Heart left ventricle (tissue), 16 donors: ENCODE measurements at regions not wholly inside any gene's neighbourhood (a gene's known extent, or its start where the extent isn't known, plus 50 kb on each side); places are given as distances from the start of the nearest gene placed in this dataset.

Source experiments
- ATAC-seq, 4 donors: fragments of 200-7000 bp; cut with Tn5 transposase; one replicate each; pipeline ENCODE4 v1.9.1; 2020 to 2022; ENCODE audit warnings: moderate library complexity in 4 of 4, mild to moderate bottlenecking in 3 of 4, moderate number of reproducible peaks in 1 of 4
- DNase-seq, 5 donors: peaks; one replicate each; pipeline ENCODE4 v3.0.0-alpha.2; 2020
- H3K27ac ChIP-seq, 12 donors: fragments of 200-600 bp; sonication (generic) in 4 of 12; one replicate each; pipeline versions ENCODE4 v1.5.0 to v1.8.0; 2016 to 2022; ENCODE audit warnings: mild to moderate bottlenecking in 2 of 12
- H3K27me3 ChIP-seq, 9 donors: fragments of 200-600 bp; sonication (generic) in 2 of 9; one replicate each; pipeline versions ENCODE4 v1.5.1 to v1.8.0; 2016 to 2022; ENCODE audit warnings: mild to moderate bottlenecking in 3 of 9
- H3K36me3 ChIP-seq, 9 donors: fragments of 200-600 bp; sonication (generic) in 2 of 9; one replicate each; pipeline versions ENCODE4 v1.5.0 to v1.8.0; 2018 to 2022; ENCODE audit warnings: mild to moderate bottlenecking in 2 of 9
- H3K4me1 ChIP-seq, 12 donors: fragments of 200-600 bp; sonication (generic) in 4 of 12; one replicate each; pipeline versions ENCODE4 v1.5.0 to v1.8.0; 2016 to 2022; ENCODE audit warnings: mild to moderate bottlenecking in 3 of 12
- H3K4me3 ChIP-seq, 12 donors: fragments of 200-600 bp; sonication (generic) in 4 of 12; one replicate each; pipeline versions ENCODE4 v1.5.0 to v1.8.0; 2017 to 2022; ENCODE audit warnings: mild to moderate bottlenecking in 9 of 12, moderate library complexity in 4 of 12
- H3K9me3 ChIP-seq, 12 donors: fragments of 200-600 bp; sonication (generic) in 4 of 12; one replicate each; pipeline versions ENCODE4 v1.5.0 to v1.8.0; 2016 to 2022; ENCODE audit warnings: mild to moderate bottlenecking in 1 of 12
- POLR2A ChIP-seq, 2 donors: fragments of 450-650 bp; IDR thresholded peaks; one replicate each; pipeline ENCODE4 v1.6.1; 2017; ENCODE audit warnings: antibody characterized with exemption in 2 of 2, mild to moderate bottlenecking in 2 of 2, moderate library complexity in 2 of 2
- WGBS, 4 donors: extraction: QIAGEN DNeasy Blood & Tissue Kit in 2 of 4; methylation state at CpG; one replicate each; pipeline versions ENCODE4 v1.1.5 to v1.1.7; 2013 to 2018; 5-methylcytosine and 5-hydroxymethylcytosine counted together
- intact Hi-C, 10 donors: fragments of 100-400 bp; cut with DNase I; formaldehyde crosslinking; loops; one replicate each; pipeline versions ENCODE4 v1.11.1 to v1.14.2; 2022
- TF ChIP-seq, protein P1 (sequence below), 12 donors: fragments of 200-600 bp; sonication (generic) in 4 of 12; IDR thresholded peaks; one replicate each; pipeline versions ENCODE4 v1.5.0 to v1.8.0; 2018 to 2022; ENCODE audit warnings: antibody characterized with exemption in 12 of 12, mild to moderate bottlenecking in 5 of 12
- donor health status: ischemic (EF 13 %, LVEDD 7.1; RV severe dilation, severe dysfunction).
- donor health status: healthy with polysubstance abuse.
- donor health status: DM: no; HTN: yes; CAD: no.
- donor health status: DM: no; HTN: no; CAD: no.
- donor health status: ischemic (EF 25% LVEDD 6.9; RV normal size, moderate dysfunction).
- donor health status: ischemic (EF 25% LVEDD 5.7; RV mildly dilated, moderate dysfunction).
- donor health status: healthy.
- donor health status: DM: yes; HTN: yes; CAD: no.
- donor health status: ischemic (EF 35%, LVEDD 5.7; RV mildly dilated, moderate dysfunction).
- donor health status: nonischemic (EF 11% LVEDD 7.7; RV severe dilation, severe dysfunction).
- donor health status: DM: yes; HTN: yes; CAD: no.
- donor health status: PGD.
- donor health status: ischemic (EF 29% LVEDD 5.4; RV normal size, mild dysfunction).
- donor health status: nonischemic (EF 23%, LVEDD 6.1; RV moderate dilation, normal function).

DNA sequence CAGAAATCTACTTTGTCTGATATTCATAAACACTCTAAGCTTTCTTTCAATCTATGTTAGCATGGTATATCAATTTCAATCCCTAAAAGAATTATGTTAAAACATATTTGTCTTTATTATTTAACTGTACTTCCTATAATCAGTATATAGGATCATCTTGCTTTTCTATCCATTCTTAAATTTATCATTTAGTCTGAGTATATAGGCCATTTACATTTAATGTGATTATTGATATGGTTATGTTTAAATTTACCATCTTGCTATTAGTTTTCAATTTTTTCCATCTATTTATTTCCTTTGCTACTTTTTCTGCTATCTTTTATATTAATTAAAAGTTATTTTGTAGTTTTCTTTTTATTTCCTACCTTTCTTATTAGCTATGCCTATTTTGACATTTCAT, 174.8 kb upstream of the MBNL1 start:
- no peak overlapping the region for H3K27ac ChIP-seq
- no peak overlapping the region for H3K4me3 ChIP-seq
- intact Hi-C loops = no loop called here
- H3K36me3 ChIP-seq = no peaks in the 10 kb centered on the region
- no peaks in the 10 kb centered on the region for H3K9me3 ChIP-seq
- no peaks in the 10 kb centered on the region for H3K4me1 ChIP-seq
- no peak for TF ChIP-seq POLR2A (IDR thresholded peaks at IDR 0.05)
- TF ChIP-seq, protein P1, sequence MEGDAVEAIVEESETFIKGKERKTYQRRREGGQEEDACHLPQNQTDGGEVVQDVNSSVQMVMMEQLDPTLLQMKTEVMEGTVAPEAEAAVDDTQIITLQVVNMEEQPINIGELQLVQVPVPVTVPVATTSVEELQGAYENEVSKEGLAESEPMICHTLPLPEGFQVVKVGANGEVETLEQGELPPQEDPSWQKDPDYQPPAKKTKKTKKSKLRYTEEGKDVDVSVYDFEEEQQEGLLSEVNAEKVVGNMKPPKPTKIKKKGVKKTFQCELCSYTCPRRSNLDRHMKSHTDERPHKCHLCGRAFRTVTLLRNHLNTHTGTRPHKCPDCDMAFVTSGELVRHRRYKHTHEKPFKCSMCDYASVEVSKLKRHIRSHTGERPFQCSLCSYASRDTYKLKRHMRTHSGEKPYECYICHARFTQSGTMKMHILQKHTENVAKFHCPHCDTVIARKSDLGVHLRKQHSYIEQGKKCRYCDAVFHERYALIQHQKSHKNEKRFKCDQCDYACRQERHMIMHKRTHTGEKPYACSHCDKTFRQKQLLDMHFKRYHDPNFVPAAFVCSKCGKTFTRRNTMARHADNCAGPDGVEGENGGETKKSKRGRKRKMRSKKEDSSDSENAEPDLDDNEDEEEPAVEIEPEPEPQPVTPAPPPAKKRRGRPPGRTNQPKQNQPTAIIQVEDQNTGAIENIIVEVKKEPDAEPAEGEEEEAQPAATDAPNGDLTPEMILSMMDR (IDR thresholded peaks at IDR 0.05) = no peak
- ATAC-seq (no peak), DNase-seq (no peak)
- H3K27me3 ChIP-seq = no peaks in the 10 kb centered on the region

DNA sequence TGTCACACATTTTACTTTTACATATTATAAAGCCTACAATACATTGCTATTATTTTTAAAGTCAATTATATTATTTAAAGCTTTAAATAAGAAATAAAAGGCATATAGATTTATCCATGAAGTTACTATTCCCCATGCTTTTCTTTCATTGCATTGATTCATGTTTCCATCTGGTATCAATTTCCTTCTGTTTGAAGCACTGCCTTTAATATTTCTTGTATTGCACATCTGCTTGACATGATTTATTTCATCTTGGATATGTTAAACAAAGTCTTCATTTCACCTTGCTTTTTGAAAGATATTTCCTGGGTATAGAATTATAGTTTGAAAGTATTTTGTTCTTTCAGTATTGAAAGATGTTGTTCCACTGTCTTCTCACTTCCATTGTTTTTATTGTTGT, 174.3 kb upstream of the MBNL1 start:
- no peak for ATAC-seq
- peak overlapping the region in 1 of 12 donors; percentile 70 for H3K27ac ChIP-seq
- no peaks in the 10 kb centered on the region for H3K36me3 ChIP-seq
- no peaks in the 10 kb centered on the region for H3K9me3 ChIP-seq
- H3K4me3 ChIP-seq = no peak overlapping the region
- TF ChIP-seq POLR2A (IDR thresholded peaks at IDR 0.05) = no peak
- TF ChIP-seq, protein P1 (IDR thresholded peaks at IDR 0.05) = no peak
- H3K4me1 ChIP-seq = no peaks in the 10 kb centered on the region
- DNase-seq = no peak
- no peaks in the 10 kb centered on the region for H3K27me3 ChIP-seq
- intact Hi-C loops = no loop called here

DNA sequence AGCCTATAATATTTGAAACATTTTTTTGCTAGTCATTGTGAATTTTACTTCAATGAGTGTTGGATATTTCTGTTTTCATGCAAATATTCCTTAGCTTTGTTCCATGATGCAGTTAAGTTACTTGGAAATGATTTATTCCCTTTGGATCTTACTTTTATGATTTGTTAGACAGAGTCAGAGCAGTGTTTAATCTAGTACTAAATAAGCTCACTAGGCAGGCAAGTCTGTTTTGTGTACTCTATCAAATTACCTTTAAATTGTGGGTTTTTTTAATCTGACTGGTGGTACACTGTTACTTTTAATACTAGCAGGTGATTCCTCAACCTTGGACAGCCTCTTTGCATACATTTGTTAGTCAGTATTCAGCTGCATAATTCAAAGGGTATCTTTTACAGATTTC, 173.3 kb upstream of the MBNL1 start:
- DNase-seq (no peak), ATAC-seq (no peak)
- no peak for TF ChIP-seq POLR2A (IDR thresholded peaks at IDR 0.05)
- TF ChIP-seq, protein P1 (IDR thresholded peaks at IDR 0.05) = no peak
- Histone ChIP-seq H3K9me3 (no peaks in the 10 kb centered on the region), H3K27ac (peak overlapping the region in 1 of 12 donors; percentile 70), H3K4me1 (no peaks in the 10 kb centered on the region), H3K36me3 (no peaks in the 10 kb centered on the region), H3K4me3 (no peak overlapping the region), H3K27me3 (no peaks in the 10 kb centered on the region)
- intact Hi-C loops = loop anchor here in 1 of 10 donors (5.0 kb wide), 1 partner anchor 67 kb away; no protein-coding TSS in a partner anchor

DNA sequence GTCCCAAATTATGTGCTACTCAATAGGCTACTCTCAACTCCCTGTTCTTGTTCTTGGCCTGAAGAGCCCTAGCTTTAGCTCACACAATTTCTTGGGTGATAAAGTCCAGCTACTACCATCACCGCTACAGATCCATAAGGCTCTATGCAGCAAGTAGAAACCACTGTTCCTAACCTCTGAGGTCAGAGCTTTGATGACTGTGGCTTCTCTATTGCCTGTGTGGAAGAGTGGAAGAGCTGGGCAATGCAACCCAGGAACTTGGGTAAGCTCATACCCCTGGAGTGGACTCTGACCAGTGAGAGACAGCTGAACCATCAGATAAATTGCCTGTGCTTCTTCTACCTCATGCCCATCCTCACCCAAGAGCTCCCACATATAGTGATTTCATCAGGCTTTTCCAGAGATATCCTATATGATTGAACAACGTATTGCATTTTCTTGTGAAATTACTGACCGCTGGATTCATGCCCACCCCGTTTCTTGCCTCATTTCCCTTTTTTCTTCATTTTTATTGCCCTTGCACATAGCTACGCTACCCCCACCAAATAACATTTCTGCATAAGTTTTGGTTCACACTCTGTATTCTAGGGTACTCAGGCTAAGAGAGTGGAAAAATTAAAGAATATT, 172.3 kb upstream of the MBNL1 start:
- no peak for TF ChIP-seq POLR2A (IDR thresholded peaks at IDR 0.05)
- TF ChIP-seq, protein P1 (IDR thresholded peaks at IDR 0.05) = no peak
- Histone ChIP-seq H3K27me3 (no peaks in the 10 kb centered on the region), H3K9me3 (no peaks in the 10 kb centered on the region), H3K27ac (peak overlapping the region in 1 of 12 donors; percentile 70), H3K4me3 (no peak overlapping the region), H3K4me1 (no peaks in the 10 kb centered on the region), H3K36me3 (no peaks in the 10 kb centered on the region)
- WGBS, 4 donors = 90 to 95% (median 92%) methylated on average over 5 of the region's 5 CpGs
- no peak for ATAC-seq
- intact Hi-C loops = loop anchor here in 1 of 10 donors (5.0 kb wide), 1 partner anchor 66 kb away; no protein-coding TSS in a partner anchor
- no peak for DNase-seq
